Gastrocnemius medialis (tissue), 4 donors: ENCODE measurements at regions not wholly inside any gene's neighbourhood (a gene's known extent, or its start where the extent isn't known, plus 50 kb on each side); places are given as distances from the start of the nearest gene placed in this dataset.

Source experiments
- CTCF ChIP-seq, 5 experiments: fragments of 450-650 bp in 3 of 5; fragments of 200-600 bp in 2 of 5; sonication (generic) in 2 of 5; IDR thresholded peaks in 4 of 5; conservative IDR thresholded peaks in 1 of 5; 1 replicate in 4 of 5; 2 replicates in 1 of 5; pipeline ENCODE4 v1.5.1; 2016 to 2019; ENCODE audit warnings: antibody characterized with exemption in 5 of 5, mild to moderate bottlenecking in 3 of 5, moderate library complexity in 3 of 5
- POLR2A ChIP-seq, 2 donors: fragments of 450-650 bp; IDR thresholded peaks; one replicate each; pipeline ENCODE4 v1.6.1; 2017; ENCODE audit warnings: antibody characterized with exemption in 2 of 2, mild to moderate bottlenecking in 2 of 2, moderate library complexity in 2 of 2

- TF ChIP-seq POLR2A (IDR thresholded peaks at IDR 0.05) (no peak), CTCF (IDR thresholded peaks at IDR 0.05 in 4 of 5, conservative IDR thresholded peaks at IDR 0.05 in 1 of 5) (no peak)
These were observed 718.9 kb downstream of the BRD1 start for GRCh38 chr22:49108636-49109315.
